ENCODE measurements at regions not wholly inside any gene's neighbourhood (a gene's known extent, or its start where the extent isn't known, plus 50 kb on each side); places are given as distances from the start of the nearest gene placed in this dataset.

DNA sequence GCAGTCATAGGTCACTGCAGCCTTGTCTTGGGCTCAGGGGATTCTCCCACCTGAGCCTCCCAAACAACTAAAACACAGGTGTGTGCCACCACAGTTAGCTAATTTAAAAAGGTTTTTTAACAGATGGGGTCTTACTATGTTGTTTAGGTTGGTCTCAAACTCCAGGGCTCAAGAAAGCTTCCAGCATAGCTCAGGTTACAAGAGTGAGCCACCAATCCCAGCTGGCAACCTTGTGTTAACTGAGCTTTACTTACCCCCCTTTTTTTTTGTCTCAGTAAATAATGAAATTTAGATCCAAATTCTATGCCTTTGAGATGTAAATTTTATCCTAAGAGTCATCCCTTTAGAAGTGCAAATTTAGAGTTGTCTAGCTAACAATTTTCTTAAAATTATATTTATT, 103.9 kb upstream of the OLFM3 start:
- TF ChIP-seq, protein P1, sequence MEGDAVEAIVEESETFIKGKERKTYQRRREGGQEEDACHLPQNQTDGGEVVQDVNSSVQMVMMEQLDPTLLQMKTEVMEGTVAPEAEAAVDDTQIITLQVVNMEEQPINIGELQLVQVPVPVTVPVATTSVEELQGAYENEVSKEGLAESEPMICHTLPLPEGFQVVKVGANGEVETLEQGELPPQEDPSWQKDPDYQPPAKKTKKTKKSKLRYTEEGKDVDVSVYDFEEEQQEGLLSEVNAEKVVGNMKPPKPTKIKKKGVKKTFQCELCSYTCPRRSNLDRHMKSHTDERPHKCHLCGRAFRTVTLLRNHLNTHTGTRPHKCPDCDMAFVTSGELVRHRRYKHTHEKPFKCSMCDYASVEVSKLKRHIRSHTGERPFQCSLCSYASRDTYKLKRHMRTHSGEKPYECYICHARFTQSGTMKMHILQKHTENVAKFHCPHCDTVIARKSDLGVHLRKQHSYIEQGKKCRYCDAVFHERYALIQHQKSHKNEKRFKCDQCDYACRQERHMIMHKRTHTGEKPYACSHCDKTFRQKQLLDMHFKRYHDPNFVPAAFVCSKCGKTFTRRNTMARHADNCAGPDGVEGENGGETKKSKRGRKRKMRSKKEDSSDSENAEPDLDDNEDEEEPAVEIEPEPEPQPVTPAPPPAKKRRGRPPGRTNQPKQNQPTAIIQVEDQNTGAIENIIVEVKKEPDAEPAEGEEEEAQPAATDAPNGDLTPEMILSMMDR (IDR thresholded peaks at IDR 0.05; ENCODE audit: control extremely low read depth in 1 of 3, insufficient read depth in 1 of 3, low read depth in 1 of 3, low read length in 3 of 3): no peak
- TF ChIP-seq SUZ12 (IDR thresholded peaks at IDR 0.05; ENCODE audit: low read length): no peak
- no peak for TF ChIP-seq POLR2A (IDR thresholded peaks at IDR 0.05; ENCODE audit: control extremely low read depth in 1 of 2, low read depth in 2 of 2, low read length in 2 of 2)
- TF ChIP-seq JUN (IDR thresholded peaks at IDR 0.05; ENCODE audit: low read depth, low read length): no peak
- no peak for TF ChIP-seq SP1 (IDR thresholded peaks at IDR 0.05; ENCODE audit: low read depth, low read length)
- TF ChIP-seq GABPA (IDR thresholded peaks at IDR 0.05; ENCODE audit: borderline replicate concordance, insufficient read depth, low read length): no peak
- no peak for TF ChIP-seq RNF2 (IDR thresholded peaks at IDR 0.05; ENCODE audit: borderline replicate concordance, low read depth, low read length, missing control alignments, poor library complexity, severe bottlenecking)
- no peak for TF ChIP-seq ASH2L (IDR thresholded peaks at IDR 0.05; ENCODE audit: low read length)

Measured in H1 (cell line).